ENCODE measurements at regions not wholly inside any gene's neighbourhood (a gene's known extent, or its start where the extent isn't known, plus 50 kb on each side); places are given as distances from the start of the nearest gene placed in this dataset.
A peak's percentile ranks its signal among the peaks of the same experiment; 100 is the strongest.

GRCh38 chr2:64859312-64860212 is 129.6 kb upstream of the SLC1A4 start (continued):
- no peak for TF ChIP-seq TRAFD1 (CRISPR knock-in tag; IDR thresholded peaks at IDR 0.05; ENCODE audit: borderline replicate concordance)
- no peak for TF ChIP-seq NFIC (IDR thresholded peaks at IDR 0.05; ENCODE audit: low read length)
- TF ChIP-seq HMG20A (CRISPR knock-in tag; IDR thresholded peaks at IDR 0.05; ENCODE audit: borderline replicate concordance): no peak
- TF ChIP-seq MXD1 (CRISPR knock-in tag; IDR thresholded peaks at IDR 0.05): no peak
- no peak for TF ChIP-seq ZMAT5 (CRISPR knock-in tag; IDR thresholded peaks at IDR 0.05; ENCODE audit: borderline replicate concordance, low read depth)
- no peak for TF ChIP-seq NKX3-1 (CRISPR knock-in tag; IDR thresholded peaks at IDR 0.05)
- TF ChIP-seq RBM22 (optimal IDR thresholded peaks at IDR 0.05; ENCODE audit: low read length): no peak
- no peak for TF ChIP-seq MYNN (CRISPR knock-in tag; IDR thresholded peaks at IDR 0.05; ENCODE audit: low read depth)
- no peak for TF ChIP-seq BRD4 (CRISPR knock-in tag; IDR thresholded peaks at IDR 0.05)
- TF ChIP-seq HNRNPUL1 (IDR thresholded peaks at IDR 0.05; ENCODE audit: low read depth, low read length): no peak
- TF ChIP-seq JDP2 (CRISPR knock-in tag; IDR thresholded peaks at IDR 0.05; ENCODE audit: borderline replicate concordance): no peak
- 0 out of 2 replicates have a peak, but pooled peaks have one; percentile 32 for TF ChIP-seq ZNF512B (CRISPR knock-in tag; IDR thresholded peaks at IDR 0.05; ENCODE audit: borderline replicate concordance)
- TF ChIP-seq ISL2 (CRISPR knock-in tag; IDR thresholded peaks at IDR 0.05): no peak; the same call in 1 of the 2 replicates
- no peak for TF ChIP-seq HCFC1 (IDR thresholded peaks at IDR 0.05; ENCODE audit: low read depth, low read length)
- no peak for TF ChIP-seq BRCA1 (CRISPR knock-in tag; IDR thresholded peaks at IDR 0.05)
- no peak; the same call in 1 of the 2 replicates for TF ChIP-seq ZNF777 (CRISPR knock-in tag; IDR thresholded peaks at IDR 0.05)
- TF ChIP-seq PRMT3 (CRISPR knock-in tag; IDR thresholded peaks at IDR 0.05; ENCODE audit: borderline replicate concordance, low read depth): no peak
- no peak for TF ChIP-seq ZBTB25 (CRISPR knock-in tag; IDR thresholded peaks at IDR 0.05)
- TF ChIP-seq TSC22D2 (CRISPR knock-in tag; IDR thresholded peaks at IDR 0.05; ENCODE audit: borderline replicate concordance): 0 out of 2 replicates have a peak, but pooled peaks have one; percentile 42
- TF ChIP-seq ZNF556 (CRISPR knock-in tag; IDR thresholded peaks at IDR 0.05; ENCODE audit: borderline replicate concordance): peak; percentile 68; the same call in 1 of the 2 replicates
- peak; percentile 53; the same call in 1 of the 2 replicates for TF ChIP-seq HOXA3 (CRISPR knock-in tag; IDR thresholded peaks at IDR 0.05)
- TF ChIP-seq ZNF451 (CRISPR knock-in tag; IDR thresholded peaks at IDR 0.05): 0 out of 2 replicates have a peak, but pooled peaks have one; percentile 35
- no peak for TF ChIP-seq TBP (CRISPR knock-in tag; IDR thresholded peaks at IDR 0.05)
- peak; percentile 50; the same call in 1 of the 2 replicates for TF ChIP-seq ZMYM4 (CRISPR knock-in tag; IDR thresholded peaks at IDR 0.05)

Measured in HepG2 (cell line).